DMS53 (cell line): ENCODE measurements at regions not wholly inside any gene's neighbourhood (a gene's known extent, or its start where the extent isn't known, plus 50 kb on each side); places are given as distances from the start of the nearest gene placed in this dataset.
A peak's percentile ranks its signal among the peaks of the same experiment; 100 is the strongest.
"Not testable (repeated sequence)": the region's sequence is repeated elsewhere in the genome, so short reads cannot be mapped to it uniquely, and the experiment has no call there.

Experiments
- DNase-seq: peaks from one replicate; lab custom pipeline; 2025; lab: John Stamatoyannopoulos, UW

DNA sequence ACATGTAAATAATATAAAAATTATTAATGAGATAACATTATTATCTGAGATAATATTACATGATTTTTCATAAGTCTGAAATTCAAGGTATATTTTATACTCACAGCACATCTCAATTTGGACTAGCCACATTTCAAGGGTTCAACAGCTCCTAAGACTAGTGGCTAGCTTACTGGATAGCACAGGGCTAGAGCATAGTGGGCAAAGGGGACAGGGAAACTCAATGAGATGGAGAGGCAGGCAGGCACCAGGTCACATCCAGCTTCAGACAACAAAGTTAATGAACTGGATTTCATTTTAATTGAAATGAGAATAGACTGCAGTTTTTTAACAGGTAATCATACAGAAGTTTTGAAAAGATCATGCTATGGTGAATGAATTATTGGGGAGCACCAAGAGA lies 137.4 kb downstream of the NBPF8 start:
- DNase-seq: not testable (repeated sequence)

GRCh38 chr1:120557605-120558302 lies 142.9 kb downstream of the NBPF8 start:
- not testable (repeated sequence) for DNase-seq

DNA sequence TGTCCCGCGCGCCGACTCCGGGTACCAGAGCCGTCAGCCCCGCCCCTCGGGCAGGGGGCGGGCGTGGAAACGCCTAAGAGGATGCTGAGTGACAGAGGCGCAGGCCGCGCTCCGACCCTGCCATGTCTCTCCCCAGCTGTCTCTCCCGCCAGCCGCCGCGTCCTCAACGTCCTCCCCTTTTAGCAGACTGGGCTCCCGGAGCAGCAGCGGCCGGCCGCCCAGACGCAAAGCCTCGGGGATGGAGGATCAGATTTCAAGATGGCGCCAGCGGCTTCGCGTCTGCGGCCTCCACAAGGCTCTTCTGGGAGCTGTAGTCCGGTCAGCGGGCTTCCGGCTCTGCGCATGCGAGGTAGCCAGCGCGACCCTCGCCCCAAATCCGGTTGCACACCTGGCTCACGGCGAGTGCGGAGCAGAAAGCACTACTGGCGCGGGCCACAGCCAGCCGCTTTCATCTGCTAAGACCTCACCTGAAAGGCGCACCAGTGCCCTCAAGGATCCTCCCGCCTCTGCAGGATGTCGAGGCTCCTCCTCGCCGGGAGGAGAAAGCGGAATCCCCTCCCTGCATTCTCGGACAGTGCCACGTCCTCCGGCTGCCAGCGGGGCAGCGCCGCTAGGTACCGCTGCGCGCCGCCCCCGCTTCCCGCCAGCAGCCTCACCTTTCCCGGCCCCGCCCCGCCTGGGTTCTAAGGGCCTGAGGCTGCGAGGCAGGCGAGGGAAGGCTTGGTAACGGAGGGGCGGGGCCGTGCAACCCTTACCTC lies 143.6 kb downstream of the NBPF8 start:
- DNase-seq: peak; percentile 72

- not testable (repeated sequence) for DNase-seq
These were observed 146.9 kb downstream of the NBPF8 start for GRCh38 chr1:120561767-120562166.

DNA sequence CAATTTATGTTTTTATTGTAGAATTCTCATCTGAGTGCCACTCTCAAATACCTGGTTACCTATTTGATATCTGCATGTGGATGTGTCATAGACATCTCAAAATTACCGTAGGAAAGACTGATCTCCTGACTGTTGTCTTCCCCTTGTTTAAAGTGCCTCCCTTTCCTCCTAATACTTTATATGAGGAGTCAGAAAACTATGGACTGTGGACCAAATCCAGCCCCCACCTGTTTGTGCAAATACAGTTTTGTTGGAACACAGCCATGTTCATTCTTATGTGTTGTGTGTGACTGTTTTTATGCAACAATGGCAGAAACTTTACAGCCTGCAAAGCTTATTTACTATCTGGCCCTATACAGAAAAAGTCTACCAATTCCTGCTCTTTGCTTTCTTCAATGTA lies 150.6 kb downstream of the NBPF8 start:
- DNase-seq: not testable (repeated sequence)

DNA sequence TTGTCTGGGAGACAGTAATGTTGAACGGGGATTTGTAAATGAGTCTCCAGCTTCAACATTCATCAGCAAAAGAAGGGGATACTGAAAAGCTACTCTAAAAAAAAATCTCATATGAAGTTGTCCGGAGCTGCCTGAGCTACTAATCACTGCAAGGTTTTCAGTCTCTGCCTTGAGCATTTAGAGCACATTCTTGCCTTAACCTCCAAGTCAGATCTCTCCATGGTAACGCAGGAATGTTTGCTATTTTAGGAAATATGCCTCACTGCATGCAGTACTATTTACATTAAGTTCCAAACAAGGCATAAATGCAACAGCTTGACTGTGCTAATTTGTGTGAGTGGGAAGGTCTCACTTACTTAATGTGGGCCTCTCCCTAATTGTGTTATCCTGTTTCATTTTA lies 152.8 kb downstream of the NBPF8 start:
- not testable (repeated sequence) for DNase-seq

GRCh38 chr1:120575201-120575600 lies 148.5 kb upstream of the NBPF26 start:
- DNase-seq: not testable (repeated sequence)

GRCh38 chr1:120582135-120582534 lies 141.6 kb upstream of the NBPF26 start:
- not testable (repeated sequence) for DNase-seq

GRCh38 chr1:120586053-120586452 lies 137.7 kb upstream of the NBPF26 start:
- DNase-seq: not testable (repeated sequence)

DNA sequence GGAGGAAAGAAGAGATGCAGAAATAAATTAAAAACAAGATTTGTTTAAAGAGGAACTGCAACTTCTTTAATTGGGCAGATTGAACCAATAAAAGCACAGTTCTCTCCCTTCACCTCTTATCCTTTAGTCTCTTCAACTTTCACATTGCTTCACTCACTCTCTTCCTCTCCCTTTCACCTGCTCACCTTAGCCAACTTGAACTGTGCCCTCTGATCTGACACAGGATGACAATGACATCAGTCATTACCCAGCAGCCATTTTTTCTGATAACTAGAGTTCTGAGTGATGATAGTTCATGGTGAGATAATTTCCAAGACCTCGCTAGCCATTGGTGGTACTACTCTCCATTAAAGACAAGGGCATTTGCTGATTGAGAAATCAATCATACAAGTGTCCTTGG lies 134.9 kb upstream of the NBPF26 start:
- DNase-seq: not testable (repeated sequence)

- DNase-seq: not testable (repeated sequence)
These were observed 132.0 kb upstream of the NBPF26 start for GRCh38 chr1:120591774-120592173.

DNA sequence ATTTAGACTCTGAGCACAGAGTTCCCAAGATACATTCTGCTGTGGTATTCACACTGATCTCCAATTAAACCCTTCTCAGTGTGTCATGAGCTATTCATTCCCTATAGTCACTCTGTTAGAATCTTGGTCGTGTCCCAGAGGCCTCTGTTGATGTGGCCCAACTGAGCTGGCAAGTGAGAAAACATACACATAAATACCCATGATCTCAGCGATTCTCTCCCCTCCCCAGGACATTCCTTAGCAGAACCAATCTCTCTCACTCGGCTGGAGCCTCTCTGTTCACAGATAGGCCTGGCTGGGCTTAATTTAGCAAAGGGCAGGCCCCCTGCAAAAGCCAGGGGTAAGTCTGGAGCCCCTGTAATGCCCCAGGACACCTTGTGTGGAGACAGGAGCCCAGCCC lies 130.8 kb upstream of the NBPF26 start:
- not testable (repeated sequence) for DNase-seq

DNA sequence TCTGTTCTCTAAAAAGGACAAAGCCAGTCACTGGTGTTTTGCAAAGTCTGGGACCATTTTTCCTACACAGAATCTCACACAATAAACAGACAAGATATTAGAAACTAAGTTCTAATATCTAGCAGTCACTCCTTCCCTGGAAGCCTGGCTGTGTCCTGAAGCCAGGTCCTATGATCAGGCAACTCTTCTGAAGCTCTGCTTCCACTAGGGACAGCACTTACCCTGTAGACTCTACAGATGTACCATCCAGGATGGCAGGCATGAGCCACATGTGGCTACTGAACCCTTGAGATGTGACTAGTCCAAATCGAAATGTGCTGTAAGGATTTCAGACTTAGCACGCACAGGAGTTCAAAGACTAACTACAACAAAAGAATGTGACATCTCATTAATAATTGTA lies 130.1 kb upstream of the NBPF26 start:
- not testable (repeated sequence) for DNase-seq

DNA sequence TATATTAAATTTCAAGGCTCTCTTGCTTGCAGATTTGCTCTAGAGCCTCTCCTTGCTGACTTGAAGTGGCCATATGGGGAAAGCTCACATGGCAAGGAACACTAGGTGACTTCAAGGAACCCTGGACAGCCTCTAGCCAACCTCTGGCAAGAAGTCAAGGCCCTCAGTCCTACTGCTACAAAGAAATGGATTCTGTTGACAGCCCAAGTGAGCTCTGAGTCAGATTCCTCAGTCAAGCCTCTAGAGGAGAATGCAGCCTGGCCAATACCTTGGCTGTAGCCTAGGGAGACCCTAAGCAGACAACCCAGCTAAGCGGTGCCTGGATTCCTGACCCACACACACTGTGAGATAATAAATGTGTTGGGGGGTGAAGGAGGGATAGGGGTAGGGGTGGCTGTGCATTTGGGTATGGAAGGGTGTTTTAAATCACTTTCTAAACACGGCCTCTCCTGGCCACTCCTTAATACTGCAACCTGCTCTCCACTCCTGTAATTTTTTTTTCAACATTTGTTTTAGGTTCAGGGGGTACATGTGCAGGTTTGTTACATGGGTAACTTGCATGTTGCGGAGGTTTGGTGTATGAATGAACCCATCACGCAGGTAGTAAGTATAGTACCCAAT lies 125.3 kb upstream of the NBPF26 start:
- DNase-seq: not testable (repeated sequence)

- DNase-seq: not testable (repeated sequence)
These were observed 124.2 kb upstream of the NBPF26 start for GRCh38 chr1:120599511-120599910.

DNA sequence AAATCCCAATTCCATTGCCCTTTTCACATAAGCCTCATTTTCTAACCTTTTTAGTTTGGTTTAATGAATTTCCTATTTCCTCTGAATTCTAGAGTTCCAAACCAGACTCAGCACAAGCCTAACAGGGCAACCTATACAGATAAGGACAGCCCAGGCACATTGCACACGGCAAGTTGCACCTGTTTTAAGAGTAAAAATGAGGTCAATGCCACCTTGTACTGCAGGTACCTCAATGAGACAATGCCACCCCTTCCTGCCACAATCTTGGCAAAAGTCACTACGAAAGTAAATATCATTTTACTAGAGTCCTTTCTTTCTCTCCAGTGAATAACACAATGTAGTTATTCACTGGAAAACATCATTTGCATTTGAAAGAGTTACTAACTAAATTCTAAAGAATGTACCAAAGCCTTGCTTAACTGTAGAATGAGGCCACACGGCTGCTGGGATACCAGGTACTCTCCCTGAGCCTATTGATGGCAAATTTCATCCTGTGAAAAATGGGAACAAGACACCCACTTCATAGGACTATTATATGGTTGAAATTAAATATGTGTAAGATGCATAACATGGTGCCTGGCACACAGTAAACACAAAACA lies 123.2 kb upstream of the NBPF26 start:
- DNase-seq: not testable (repeated sequence)

- not testable (repeated sequence) for DNase-seq
These were observed 115.9 kb upstream of the NBPF26 start for GRCh38 chr1:120607882-120608281.

GRCh38 chr1:120608314-120609014 lies 115.3 kb upstream of the NBPF26 start:
- DNase-seq: not testable (repeated sequence)

GRCh38 chr1:120609015-120609573 lies 114.7 kb upstream of the NBPF26 start:
- not testable (repeated sequence) for DNase-seq

GRCh38 chr1:120609834-120610233 lies 113.9 kb upstream of the NBPF26 start:
- DNase-seq: not testable (repeated sequence)

DNA sequence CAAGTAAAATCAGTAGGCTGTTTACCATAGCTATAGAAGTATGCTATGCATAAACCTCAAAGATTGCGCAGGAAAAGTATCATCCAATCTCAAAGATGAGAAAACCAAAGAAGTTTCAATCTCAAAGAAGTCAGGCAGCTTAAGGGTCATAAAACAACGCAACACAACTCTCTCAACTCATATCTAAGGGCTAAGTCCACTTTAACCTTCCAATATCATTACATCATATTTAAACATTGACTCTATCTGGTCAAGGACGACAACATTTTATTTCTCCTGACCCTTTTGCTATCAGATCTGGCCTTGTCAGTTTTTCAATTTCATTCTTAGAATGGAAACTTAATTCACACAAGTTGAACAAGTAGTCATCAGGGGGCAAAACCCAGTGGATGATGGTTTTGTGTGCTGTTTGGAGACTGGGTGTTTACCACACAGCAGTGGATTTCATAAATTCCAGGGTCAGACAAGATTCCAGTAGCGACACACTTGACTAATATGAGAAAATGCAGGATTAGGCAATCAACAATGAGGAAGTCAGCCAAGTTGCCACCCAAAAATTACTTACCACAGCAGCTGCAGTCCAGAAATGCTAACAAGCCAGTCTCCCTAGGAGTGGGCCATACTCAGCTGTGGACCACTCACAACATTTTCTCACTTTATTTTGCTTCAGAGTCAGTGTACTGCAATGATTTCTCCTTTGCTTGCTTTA lies 108.7 kb upstream of the NBPF26 start:
- not testable (repeated sequence) for DNase-seq
